ENCODE measurements at regions not wholly inside any gene's neighbourhood (a gene's known extent, or its start where the extent isn't known, plus 50 kb on each side); places are given as distances from the start of the nearest gene placed in this dataset.
A peak's percentile ranks its signal among the peaks of the same experiment; 100 is the strongest.

GRCh38 chr12:89882050-89882449 lies 173.4 kb upstream of the ATP2B1 start:
- H3K27me3 Mint-ChIP-seq (ENCODE audit: low read depth, unreplicated experiment), result no peaks in the 10 kb centered on the region
- H3K4me1 Mint-ChIP-seq (ENCODE audit: low read depth, unreplicated experiment), result peaks cover 14% of the 10 kb centered on the region
- H4K20me1 ChIP-seq (ENCODE audit: insufficient read depth, low read length), result no peaks in the 10 kb centered on the region
- no peaks in the 10 kb centered on the region for H3K9me3 Mint-ChIP-seq (ENCODE audit: unreplicated experiment)
- H3K4me3 ChIP-seq (ENCODE audit: insufficient read depth, low read depth, low read length), result no peak overlapping the region
- no peak overlapping the region for H3K27ac ChIP-seq (ENCODE audit: low read depth, low read length)
- no peak overlapping the region for H2AFZ ChIP-seq (ENCODE audit: low read depth, low read length)
- H3K4me1 ChIP-seq (ENCODE audit: insufficient read depth, low read length), result no peaks in the 10 kb centered on the region
- peak; percentile 50 for DNase-seq (ENCODE audit: low read depth)
- peak overlapping the region; percentile 95 for H3K27ac Mint-ChIP-seq (ENCODE audit: unreplicated experiment)
- no peaks in the 10 kb centered on the region for H3K36me3 Mint-ChIP-seq (ENCODE audit: low read depth, unreplicated experiment)
- no peak for TF ChIP-seq CTCF (IDR thresholded peaks at IDR 0.05; ENCODE audit: insufficient read depth, low read depth, low read length)
- no peak for TF ChIP-seq EZH2 (IDR thresholded peaks at IDR 0.05; ENCODE audit: insufficient read depth, low read length)
- no peak overlapping the region for H3K4me3 Mint-ChIP-seq (ENCODE audit: unreplicated experiment)
- no peaks in the 10 kb centered on the region for H3K79me2 ChIP-seq (ENCODE audit: insufficient read depth, low read length)
- H3K4me2 ChIP-seq (ENCODE audit: low read length), result no peak overlapping the region
- FAIRE-seq, result no peak
- no peaks in the 10 kb centered on the region for H3K27me3 ChIP-seq (ENCODE audit: insufficient read depth, low read length)
- no peaks in the 10 kb centered on the region for H3K9me3 ChIP-seq (ENCODE audit: insufficient read depth, low read depth, low read length)
- no peak overlapping the region for H3K9ac ChIP-seq (ENCODE audit: low read length)
- no peaks in the 10 kb centered on the region for H3K36me3 ChIP-seq (ENCODE audit: insufficient read depth, low read length)

- H3K9me3 Mint-ChIP-seq (ENCODE audit: unreplicated experiment), result no peaks in the 10 kb centered on the region
- no peak overlapping the region for H3K27ac Mint-ChIP-seq (ENCODE audit: unreplicated experiment)
- no peaks in the 10 kb centered on the region for H3K36me3 Mint-ChIP-seq (ENCODE audit: low read depth, unreplicated experiment)
- H3K4me3 Mint-ChIP-seq (ENCODE audit: unreplicated experiment), result no peak overlapping the region
- Histone ChIP-seq H4K20me1 (ENCODE audit: insufficient read depth, low read length) (no peaks in the 10 kb centered on the region), H3K4me3 (ENCODE audit: insufficient read depth, low read depth, low read length) (no peak overlapping the region), H2AFZ (ENCODE audit: low read depth, low read length) (no peak overlapping the region), H3K4me2 (ENCODE audit: low read length) (no peak overlapping the region), H3K36me3 (ENCODE audit: insufficient read depth, low read length) (no peaks in the 10 kb centered on the region), H3K27me3 (ENCODE audit: insufficient read depth, low read length) (no peaks in the 10 kb centered on the region), H3K4me1 (ENCODE audit: insufficient read depth, low read length) (no peaks in the 10 kb centered on the region), H3K9me3 (ENCODE audit: insufficient read depth, low read depth, low read length) (no peaks in the 10 kb centered on the region), H3K27ac (ENCODE audit: low read depth, low read length) (no peak overlapping the region), H3K9ac (ENCODE audit: low read length) (no peak overlapping the region), H3K79me2 (ENCODE audit: insufficient read depth, low read length) (no peaks in the 10 kb centered on the region)
- no peaks in the 10 kb centered on the region for H3K27me3 Mint-ChIP-seq (ENCODE audit: low read depth, unreplicated experiment)
- no peak for DNase-seq (ENCODE audit: low read depth)
- TF ChIP-seq EZH2 (IDR thresholded peaks at IDR 0.05; ENCODE audit: insufficient read depth, low read length) (no peak), CTCF (IDR thresholded peaks at IDR 0.05; ENCODE audit: insufficient read depth, low read depth, low read length) (no peak)
- H3K4me1 Mint-ChIP-seq (ENCODE audit: low read depth, unreplicated experiment), result peaks cover 14% of the 10 kb centered on the region
- FAIRE-seq, result no peak
These were observed 172.2 kb upstream of the ATP2B1 start for GRCh38 chr12:89880690-89881350.

GRCh38 chr12:89879766-89880165 lies 171.1 kb upstream of the ATP2B1 start:
- no peaks in the 10 kb centered on the region for H3K4me1 ChIP-seq (ENCODE audit: insufficient read depth, low read length)
- H2AFZ ChIP-seq (ENCODE audit: low read depth, low read length), result no peak overlapping the region
- no peak for FAIRE-seq
- H3K4me2 ChIP-seq (ENCODE audit: low read length), result no peak overlapping the region
- H3K27me3 ChIP-seq (ENCODE audit: insufficient read depth, low read length), result no peaks in the 10 kb centered on the region
- no peaks in the 10 kb centered on the region for H3K36me3 ChIP-seq (ENCODE audit: insufficient read depth, low read length)
- DNase-seq (ENCODE audit: low read depth), result no peak
- H3K27ac ChIP-seq (ENCODE audit: low read depth, low read length), result no peak overlapping the region
- no peak overlapping the region for H3K4me3 ChIP-seq (ENCODE audit: insufficient read depth, low read depth, low read length)
- no peak overlapping the region for H3K9ac ChIP-seq (ENCODE audit: low read length)
- H3K4me1 Mint-ChIP-seq (ENCODE audit: low read depth, unreplicated experiment), result peaks cover 14% of the 10 kb centered on the region
- H3K36me3 Mint-ChIP-seq (ENCODE audit: low read depth, unreplicated experiment), result no peaks in the 10 kb centered on the region
- no peaks in the 10 kb centered on the region for H3K9me3 ChIP-seq (ENCODE audit: insufficient read depth, low read depth, low read length)
- no peaks in the 10 kb centered on the region for H3K9me3 Mint-ChIP-seq (ENCODE audit: unreplicated experiment)
- no peaks in the 10 kb centered on the region for H4K20me1 ChIP-seq (ENCODE audit: insufficient read depth, low read length)
- no peak overlapping the region for H3K4me3 Mint-ChIP-seq (ENCODE audit: unreplicated experiment)
- no peak for TF ChIP-seq CTCF (IDR thresholded peaks at IDR 0.05; ENCODE audit: insufficient read depth, low read depth, low read length)
- H3K27ac Mint-ChIP-seq (ENCODE audit: unreplicated experiment), result no peak overlapping the region
- H3K27me3 Mint-ChIP-seq (ENCODE audit: low read depth, unreplicated experiment), result no peaks in the 10 kb centered on the region
- no peaks in the 10 kb centered on the region for H3K79me2 ChIP-seq (ENCODE audit: insufficient read depth, low read length)
